Nephron progenitor cell (in vitro differentiated cells): ENCODE measurements at regions not wholly inside any gene's neighbourhood (a gene's known extent, or its start where the extent isn't known, plus 50 kb on each side); places are given as distances from the start of the nearest gene placed in this dataset.

Experiments used
- DNase-seq: peaks from one replicate; pipeline ENCODE4 v3.0.0; 2021
- H3K27ac Mint-ChIP-seq: 2 replicates; pipeline ENCODE4 v1.8.0; 2021; ENCODE audit warnings: mild to moderate bottlenecking, moderate library complexity, mixed read lengths
- H3K27me3 Mint-ChIP-seq: 2 replicates; pipeline ENCODE4 v1.8.0; 2021; ENCODE audit warnings: mild to moderate bottlenecking, low read depth, mixed read lengths; ENCODE audit not compliant: poor library complexity
- H3K36me3 Mint-ChIP-seq: 2 replicates; pipeline ENCODE4 v1.8.0; 2021; ENCODE audit warnings: low read depth, mixed read lengths
- H3K4me1 Mint-ChIP-seq: 2 replicates; pipeline ENCODE4 v1.8.0; 2021; ENCODE audit warnings: mixed read lengths
- H3K4me3 Mint-ChIP-seq: 2 replicates; pipeline ENCODE4 v1.8.0; 2021; ENCODE audit warnings: mild to moderate bottlenecking, moderate library complexity, mixed read lengths
- H3K9me3 Mint-ChIP-seq: 2 replicates; pipeline ENCODE4 v1.8.0; 2021; ENCODE audit warnings: mild to moderate bottlenecking, moderate library complexity, mixed read lengths
- CTCF ChIP-seq: fragments of 200-600 bp; sonication (generic); IDR thresholded peaks from 2 replicates; pipeline ENCODE4 v1.5.0; 2021; ENCODE audit warnings: antibody characterized with exemption

- no peaks in the 10 kb centered on the region for H3K36me3 Mint-ChIP-seq
- no peak for TF ChIP-seq CTCF
- DNase-seq: no peak
- no peaks in the 10 kb centered on the region for H3K9me3 Mint-ChIP-seq
- H3K4me3 Mint-ChIP-seq: no peak overlapping the region
- H3K4me1 Mint-ChIP-seq: no peaks in the 10 kb centered on the region
- no peaks in the 10 kb centered on the region for H3K27me3 Mint-ChIP-seq
- no peak overlapping the region for H3K27ac Mint-ChIP-seq
Observed at GRCh38 chr10:89921403-89921802, 220.0 kb downstream of the KIF20B start.

- Mint-ChIP-seq H3K27me3 (peaks cover 3% of the 10 kb centered on the region), H3K27ac (no peak overlapping the region), H3K4me3 (no peak overlapping the region), H3K9me3 (no peaks in the 10 kb centered on the region), H3K4me1 (no peaks in the 10 kb centered on the region), H3K36me3 (no peaks in the 10 kb centered on the region)
- TF ChIP-seq CTCF: no peak
- no peak for DNase-seq
Observed at GRCh38 chr10:89923661-89924060, 222.3 kb downstream of the KIF20B start.

GRCh38 chr10:89924261-89924660 is 222.9 kb downstream of the KIF20B start:
- Mint-ChIP-seq H3K4me1 (peaks cover 2% of the 10 kb centered on the region), H3K9me3 (no peaks in the 10 kb centered on the region), H3K27ac (no peak overlapping the region), H3K36me3 (no peaks in the 10 kb centered on the region), H3K27me3 (peaks cover 3% of the 10 kb centered on the region), H3K4me3 (no peak overlapping the region)
- TF ChIP-seq CTCF: no peak
- no peak for DNase-seq

GRCh38 chr10:89926736-89927135 is 225.3 kb downstream of the KIF20B start:
- H3K4me1 Mint-ChIP-seq: peaks cover 7% of the 10 kb centered on the region
- no peak overlapping the region for H3K27ac Mint-ChIP-seq
- H3K4me3 Mint-ChIP-seq: no peak overlapping the region
- no peak for TF ChIP-seq CTCF
- no peaks in the 10 kb centered on the region for H3K9me3 Mint-ChIP-seq
- no peak for DNase-seq
- H3K36me3 Mint-ChIP-seq: no peaks in the 10 kb centered on the region
- peaks cover 3% of the 10 kb centered on the region for H3K27me3 Mint-ChIP-seq

- Mint-ChIP-seq H3K27me3 (peaks cover 4% of the 10 kb centered on the region), H3K9me3 (peaks cover 3% of the 10 kb centered on the region), H3K4me1 (peaks cover 7% of the 10 kb centered on the region), H3K4me3 (no peak overlapping the region), H3K36me3 (no peaks in the 10 kb centered on the region), H3K27ac (peak overlapping the region; percentile 80)
- no peak for TF ChIP-seq CTCF
- no peak for DNase-seq
Observed at GRCh38 chr10:89929282-89930026, 228.1 kb downstream of the KIF20B start.

- no peak for DNase-seq
- TF ChIP-seq CTCF: no peak
- Mint-ChIP-seq H3K27ac (no peak overlapping the region), H3K27me3 (peaks cover 3% of the 10 kb centered on the region), H3K4me1 (no peaks in the 10 kb centered on the region), H3K9me3 (peaks cover 25% of the 10 kb centered on the region), H3K36me3 (no peaks in the 10 kb centered on the region), H3K4me3 (no peak overlapping the region)
Observed at GRCh38 chr10:89937494-89937893, 236.1 kb downstream of the KIF20B start.
